Chondrocyte (in vitro differentiated cells): ENCODE measurements at regions not wholly inside any gene's neighbourhood (a gene's known extent, or its start where the extent isn't known, plus 50 kb on each side); places are given as distances from the start of the nearest gene placed in this dataset.

Experiments used
- DNase-seq: peaks from one replicate; pipeline ENCODE4 v3.0.0; 2021; ENCODE audit warnings: mixed read lengths, low spot score
- H3K27ac Mint-ChIP-seq: one replicate; pipeline ENCODE4 v1.8.0; 2021; ENCODE audit warnings: mild to moderate bottlenecking, moderate library complexity, mixed read lengths; ENCODE audit not compliant: unreplicated experiment
- H3K27me3 Mint-ChIP-seq: 2 replicates; pipeline ENCODE4 v1.8.0; 2021; ENCODE audit warnings: low read depth, mixed read lengths
- H3K36me3 Mint-ChIP-seq: 2 replicates; pipeline ENCODE4 v1.8.0; 2021; ENCODE audit warnings: low read depth, mixed read lengths
- H3K4me1 Mint-ChIP-seq: 2 replicates; pipeline ENCODE4 v1.8.0; 2021; ENCODE audit warnings: low read depth, mild to moderate bottlenecking, mixed read lengths
- H3K4me3 Mint-ChIP-seq: one replicate; pipeline ENCODE4 v1.8.0; 2021; ENCODE audit warnings: mild to moderate bottlenecking, moderate library complexity, mixed read lengths; ENCODE audit not compliant: unreplicated experiment
- H3K9me3 Mint-ChIP-seq: 2 replicates; pipeline ENCODE4 v1.8.0; 2021; ENCODE audit warnings: low read depth, mixed read lengths
- CTCF ChIP-seq: fragments of 200-600 bp; sonication (generic); IDR thresholded peaks from 2 replicates; pipeline ENCODE4 v1.5.0; 2021; ENCODE audit warnings: antibody characterized with exemption, mild to moderate bottlenecking, moderate library complexity

GRCh38 chr2:30060562-30060961, 86.2 kb upstream of the YPEL5 start:
- H3K9me3 Mint-ChIP-seq: peaks cover 37% of the 10 kb centered on the region
- H3K36me3 Mint-ChIP-seq: peaks cover 2% of the 10 kb centered on the region
- TF ChIP-seq CTCF: no peak
- H3K27me3 Mint-ChIP-seq: peaks cover 24% of the 10 kb centered on the region
- no peak overlapping the region for H3K27ac Mint-ChIP-seq
- no peak for DNase-seq
- no peaks in the 10 kb centered on the region for H3K4me1 Mint-ChIP-seq
- H3K4me3 Mint-ChIP-seq: no peak overlapping the region

GRCh38 chr2:30068067-30068466, 78.7 kb upstream of the YPEL5 start:
- Mint-ChIP-seq H3K9me3 (peaks cover 38% of the 10 kb centered on the region), H3K4me1 (no peaks in the 10 kb centered on the region), H3K27me3 (peaks cover 33% of the 10 kb centered on the region), H3K4me3 (no peak overlapping the region), H3K27ac (no peak overlapping the region), H3K36me3 (peaks cover 5% of the 10 kb centered on the region)
- no peak for TF ChIP-seq CTCF
- no peak for DNase-seq

- Mint-ChIP-seq H3K27me3 (peaks cover 57% of the 10 kb centered on the region), H3K4me1 (no peaks in the 10 kb centered on the region), H3K4me3 (no peak overlapping the region), H3K27ac (no peak overlapping the region), H3K36me3 (no peaks in the 10 kb centered on the region), H3K9me3 (no peaks in the 10 kb centered on the region)
- TF ChIP-seq CTCF: peak; percentile 87
- no peak for DNase-seq
Measured at GRCh38 chr2:30072250-30072842, 74.5 kb upstream of the YPEL5 start.

- no peak for TF ChIP-seq CTCF
- H3K27ac Mint-ChIP-seq: no peak overlapping the region
- H3K9me3 Mint-ChIP-seq: no peaks in the 10 kb centered on the region
- no peak overlapping the region for H3K4me3 Mint-ChIP-seq
- H3K27me3 Mint-ChIP-seq: peaks cover 58% of the 10 kb centered on the region
- H3K4me1 Mint-ChIP-seq: no peaks in the 10 kb centered on the region
- no peaks in the 10 kb centered on the region for H3K36me3 Mint-ChIP-seq
- no peak for DNase-seq
Measured at GRCh38 chr2:30073523-30073922, 73.3 kb upstream of the YPEL5 start.

GRCh38 chr2:30074023-30074422, 72.8 kb upstream of the YPEL5 start:
- Mint-ChIP-seq H3K27me3 (peaks cover 57% of the 10 kb centered on the region), H3K4me3 (no peak overlapping the region), H3K4me1 (no peaks in the 10 kb centered on the region), H3K9me3 (no peaks in the 10 kb centered on the region), H3K27ac (no peak overlapping the region), H3K36me3 (no peaks in the 10 kb centered on the region)
- DNase-seq: no peak
- TF ChIP-seq CTCF: no peak
